GM12875 (cell line): ENCODE measurements at regions not wholly inside any gene's neighbourhood (a gene's known extent, or its start where the extent isn't known, plus 50 kb on each side); places are given as distances from the start of the nearest gene placed in this dataset.

Source experiments
- H3K4me3 ChIP-seq: one replicate; pipeline ENCODE4 v1.5.1; 2011; ENCODE audit warnings: low read depth, low read length, control low read depth
- CTCF ChIP-seq: IDR thresholded peaks from 2 replicates; pipeline ENCODE4 v1.5.1; 2011; ENCODE audit warnings: low read depth, mild to moderate bottlenecking, control low read depth, inconsistent platforms, low read length, moderate library complexity, borderline replicate concordance; ENCODE audit not compliant: insufficient read depth

- H3K4me3 ChIP-seq: no peak overlapping the region
- no peak for TF ChIP-seq CTCF
These were observed 286.8 kb upstream of the DUSP10 start for GRCh38 chr1:222028676-222029075.

- TF ChIP-seq CTCF: no peak
These were observed 286.2 kb upstream of the DUSP10 start for GRCh38 chr1:222028116-222028515.

GRCh38 chr1:222026280-222026679, 284.4 kb upstream of the DUSP10 start:
- TF ChIP-seq CTCF: no peak
- no peak overlapping the region for H3K4me3 ChIP-seq

More at GRCh38 chr1:222028116-222028515, 286.2 kb upstream of the DUSP10 start:
- no peak overlapping the region for H3K4me3 ChIP-seq

GRCh38 chr1:222023025-222023424, 281.1 kb upstream of the DUSP10 start:
- no peak overlapping the region for H3K4me3 ChIP-seq

GRCh38 chr1:222021129-222021528, 279.2 kb upstream of the DUSP10 start:
- no peak overlapping the region for H3K4me3 ChIP-seq
- TF ChIP-seq CTCF: no peak

More at GRCh38 chr1:222023025-222023424, 281.1 kb upstream of the DUSP10 start:
- no peak for TF ChIP-seq CTCF

- no peak overlapping the region for H3K4me3 ChIP-seq
- no peak for TF ChIP-seq CTCF
These were observed 278.7 kb upstream of the DUSP10 start for GRCh38 chr1:222020553-222020952.

GRCh38 chr1:222019029-222019428, 277.1 kb upstream of the DUSP10 start:
- TF ChIP-seq CTCF: no peak

More at GRCh38 chr1:222019029-222019428, 277.1 kb upstream of the DUSP10 start:
- no peak overlapping the region for H3K4me3 ChIP-seq
